H4 (cell line): ENCODE measurements at regions not wholly inside any gene's neighbourhood (a gene's known extent, or its start where the extent isn't known, plus 50 kb on each side); places are given as distances from the start of the nearest gene placed in this dataset.

Experiments used
- DNase-seq: peaks from one replicate; pipeline ENCODE4 v3.0.0-alpha.2; 2015; ENCODE audit warnings: low spot score

- DNase-seq, result no peak
Measured at GRCh38 chr1:117803318-117803717, 126.1 kb downstream of the GDAP2 start.

- no peak for DNase-seq
Measured at GRCh38 chr1:117809764-117810163, 119.7 kb downstream of the GDAP2 start.

- DNase-seq, result no peak
Measured at GRCh38 chr1:117810553-117810952, 118.9 kb downstream of the GDAP2 start.

- no peak for DNase-seq
Measured at GRCh38 chr1:117812869-117813511, 116.4 kb downstream of the GDAP2 start.
